ENCODE measurements at regions not wholly inside any gene's neighbourhood (a gene's known extent, or its start where the extent isn't known, plus 50 kb on each side); places are given as distances from the start of the nearest gene placed in this dataset.

DNA sequence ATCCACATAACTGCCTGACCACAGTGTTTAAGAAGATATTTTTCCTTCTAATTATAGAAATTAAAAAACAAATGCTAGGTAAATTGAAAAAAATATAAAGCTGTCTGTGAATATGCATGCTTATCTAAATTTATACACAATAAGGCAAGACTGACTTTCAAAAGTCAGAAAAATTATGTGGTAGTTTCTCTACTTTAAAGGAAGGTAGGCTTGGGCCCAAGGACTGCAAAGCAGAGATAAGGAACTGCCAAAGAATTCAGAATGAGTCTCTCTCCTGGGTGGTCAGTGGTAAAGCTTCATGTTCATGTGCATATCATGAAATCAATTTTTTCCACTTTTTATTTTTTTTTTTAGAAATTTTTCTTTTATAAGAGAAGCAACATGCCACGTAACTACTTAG lies 998.6 kb downstream of the REEP3 start:
- no peaks in the 10 kb centered on the region for H3K9me3 ChIP-seq (ENCODE audit: control insufficient read depth, low read length)
- no peaks in the 10 kb centered on the region for H3K36me3 ChIP-seq (ENCODE audit: control insufficient read depth in 1 of 2, insufficient read depth in 2 of 2, low read depth in 1 of 2, low read length in 2 of 2)
- no peaks in the 10 kb centered on the region for H3K4me1 ChIP-seq (ENCODE audit: control insufficient read depth, insufficient read depth, low read depth, low read length)
- H3K9ac ChIP-seq (ENCODE audit: low read length), result no peak overlapping the region
- no peak overlapping the region for H3K18ac ChIP-seq (ENCODE audit: low read depth in 1 of 2, low read length in 2 of 2)
- no peak overlapping the region for H3K14ac ChIP-seq (ENCODE audit: low read length in 2 of 2)
- DNase-seq, result no peak
- no peak overlapping the region for H2BK12ac ChIP-seq (ENCODE audit: low read length in 2 of 2)
- H3K27me3 ChIP-seq (ENCODE audit: control insufficient read depth in 1 of 2, insufficient read depth in 1 of 2, low read length in 2 of 2), result no peaks in the 10 kb centered on the region
- H2BK15ac ChIP-seq (ENCODE audit: low read depth, poor library complexity, severe bottlenecking), result no peak overlapping the region
- H4K91ac ChIP-seq (ENCODE audit: low read length), result no peak overlapping the region
- H3K4ac ChIP-seq (ENCODE audit: low read depth in 1 of 2, low read length in 2 of 2), result no peak overlapping the region
- no peak overlapping the region for H2BK5ac ChIP-seq (ENCODE audit: low read depth, low read length, poor library complexity, severe bottlenecking)
- WGBS, result no CpG with 5 or more reads among the region's 1 CpG
- H3K4me2 ChIP-seq (ENCODE audit: low read length, poor library complexity, severe bottlenecking), result no peak overlapping the region
- H2AK5ac ChIP-seq (ENCODE audit: low read length, severe bottlenecking), result no peak overlapping the region
- H2AFZ ChIP-seq (ENCODE audit: low read depth, low read length), result no peak overlapping the region
- H3K4me3 ChIP-seq (ENCODE audit: insufficient read depth in 1 of 2, low read depth in 1 of 2, low read length in 2 of 2), result no peak overlapping the region
- H3K23ac ChIP-seq (ENCODE audit: low read length in 2 of 2), result no peak overlapping the region
- H3K27ac ChIP-seq (ENCODE audit: low read length, poor library complexity, severe bottlenecking), result no peak overlapping the region
- no peak overlapping the region for H4K8ac ChIP-seq (ENCODE audit: low read length)
- no peak overlapping the region for H2BK120ac ChIP-seq (ENCODE audit: low read depth, low read length)
- no peaks in the 10 kb centered on the region for H3K79me1 ChIP-seq (replicated peaks; ENCODE audit: low read length, poor library complexity, severe bottlenecking)

DNA sequence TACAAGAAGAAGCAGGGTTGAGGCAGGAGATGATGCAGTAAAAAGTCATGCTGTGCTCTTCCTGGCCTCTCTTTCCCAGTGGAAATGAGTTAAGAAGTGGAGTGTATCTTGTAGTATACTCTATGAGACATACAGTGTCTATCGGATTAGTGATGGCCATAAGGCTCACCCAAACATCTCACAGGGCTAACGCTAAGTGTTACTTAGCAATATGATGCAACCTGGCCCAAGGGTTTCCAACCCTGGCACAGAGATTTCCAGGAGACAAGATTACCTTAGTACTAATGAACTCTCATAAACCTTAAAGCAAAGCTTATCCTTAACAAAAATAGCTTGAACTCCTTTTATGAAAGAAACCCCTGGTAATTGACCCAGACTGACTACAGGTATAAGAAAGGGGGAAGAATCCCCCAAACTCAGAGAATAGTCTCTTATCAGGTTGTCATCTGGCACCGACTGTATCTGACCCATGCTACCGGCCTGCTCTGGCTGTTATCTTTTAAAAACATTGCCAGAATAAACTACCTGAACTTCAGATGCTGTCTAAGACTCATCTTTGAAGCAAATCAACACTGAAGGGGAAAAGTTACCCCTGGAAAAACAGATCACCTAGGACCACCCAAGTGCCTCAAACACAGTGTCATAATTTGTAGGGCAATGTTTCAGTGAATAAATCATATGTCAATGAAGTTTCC lies 1002.0 kb downstream of the REEP3 start:
- Histone ChIP-seq H4K8ac (ENCODE audit: low read length) (no peak overlapping the region), H4K91ac (ENCODE audit: low read length) (no peak overlapping the region), H2BK15ac (ENCODE audit: low read depth, poor library complexity, severe bottlenecking) (no peak overlapping the region), H2AK5ac (ENCODE audit: low read length, severe bottlenecking) (no peak overlapping the region), H2BK12ac (ENCODE audit: low read length in 2 of 2) (no peak overlapping the region), H2BK5ac (ENCODE audit: low read depth, low read length, poor library complexity, severe bottlenecking) (no peak overlapping the region), H3K9me3 (ENCODE audit: control insufficient read depth, low read length) (no peaks in the 10 kb centered on the region), H2BK120ac (ENCODE audit: low read depth, low read length) (no peak overlapping the region), H3K9ac (ENCODE audit: low read length) (no peak overlapping the region), H3K79me1 (replicated peaks; ENCODE audit: low read length, poor library complexity, severe bottlenecking) (no peaks in the 10 kb centered on the region), H3K4ac (ENCODE audit: low read depth in 1 of 2, low read length in 2 of 2) (no peak overlapping the region), H3K27ac (ENCODE audit: low read length, poor library complexity, severe bottlenecking) (no peak overlapping the region), H3K4me3 (ENCODE audit: insufficient read depth in 1 of 2, low read depth in 1 of 2, low read length in 2 of 2) (no peak overlapping the region), H2AFZ (ENCODE audit: low read depth, low read length) (no peak overlapping the region), H3K4me2 (ENCODE audit: low read length, poor library complexity, severe bottlenecking) (no peak overlapping the region), H3K14ac (ENCODE audit: low read length in 2 of 2) (no peak overlapping the region), H3K23ac (ENCODE audit: low read length in 2 of 2) (no peak overlapping the region), H3K36me3 (ENCODE audit: control insufficient read depth in 1 of 2, insufficient read depth in 2 of 2, low read depth in 1 of 2, low read length in 2 of 2) (no peaks in the 10 kb centered on the region), H3K27me3 (ENCODE audit: control insufficient read depth in 1 of 2, insufficient read depth in 1 of 2, low read length in 2 of 2) (no peaks in the 10 kb centered on the region), H3K18ac (ENCODE audit: low read depth in 1 of 2, low read length in 2 of 2) (no peak overlapping the region), H3K4me1 (ENCODE audit: control insufficient read depth, insufficient read depth, low read depth, low read length) (no peaks in the 10 kb centered on the region)
- 78% methylated on average over 4 of the region's 4 CpGs for WGBS
- DNase-seq, result no peak

DNA sequence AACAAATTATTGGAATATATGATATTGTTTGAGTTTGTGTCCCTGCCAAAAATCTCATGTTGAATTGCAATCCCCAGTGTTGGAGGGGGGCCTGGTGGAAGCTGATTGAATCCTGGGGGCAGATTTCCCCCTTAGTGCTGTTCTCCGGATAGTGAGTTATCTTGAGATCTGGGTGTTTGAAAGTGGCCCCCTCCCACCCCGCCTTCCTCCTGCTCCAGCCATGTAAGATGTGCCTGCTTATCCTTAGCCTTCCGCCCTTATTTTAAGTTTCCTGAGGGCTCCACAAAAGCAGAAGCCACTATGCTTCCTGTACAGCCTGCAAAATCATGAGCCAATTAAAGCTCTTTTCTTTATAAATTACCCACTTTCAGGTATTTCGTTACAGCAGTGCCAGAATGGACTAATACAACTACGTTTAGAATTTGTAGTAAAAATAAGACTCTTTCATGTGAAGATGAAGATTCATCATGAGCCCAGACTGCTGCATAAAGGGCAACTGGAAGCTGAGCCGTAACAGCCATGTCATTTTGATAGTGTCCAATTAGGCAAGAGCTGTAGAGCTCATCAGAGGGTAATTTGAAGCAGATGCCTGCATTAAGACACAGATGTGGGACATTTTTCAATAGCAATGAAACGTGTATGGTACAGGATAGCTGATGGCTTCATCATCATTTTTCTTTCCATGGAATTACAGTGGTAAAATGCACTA lies 1007.2 kb downstream of the REEP3 start:
- H2AK5ac ChIP-seq (ENCODE audit: low read length, severe bottlenecking), result no peak overlapping the region
- no peak overlapping the region for H2BK12ac ChIP-seq (ENCODE audit: low read length in 2 of 2)
- no peak overlapping the region for H4K91ac ChIP-seq (ENCODE audit: low read length)
- no peak overlapping the region for H3K27ac ChIP-seq (ENCODE audit: low read length, poor library complexity, severe bottlenecking)
- no peak for DNase-seq
- H3K9ac ChIP-seq (ENCODE audit: low read length), result no peak overlapping the region
- no peaks in the 10 kb centered on the region for H3K27me3 ChIP-seq (ENCODE audit: control insufficient read depth in 1 of 2, insufficient read depth in 1 of 2, low read length in 2 of 2)
- no peaks in the 10 kb centered on the region for H3K79me1 ChIP-seq (replicated peaks; ENCODE audit: low read length, poor library complexity, severe bottlenecking)
- no peak overlapping the region for H3K14ac ChIP-seq (ENCODE audit: low read length in 2 of 2)
- no peak overlapping the region for H2BK15ac ChIP-seq (ENCODE audit: low read depth, poor library complexity, severe bottlenecking)
- no peaks in the 10 kb centered on the region for H3K9me3 ChIP-seq (ENCODE audit: control insufficient read depth, low read length)
- no peak overlapping the region for H3K4me3 ChIP-seq (ENCODE audit: insufficient read depth in 1 of 2, low read depth in 1 of 2, low read length in 2 of 2)
- no peak overlapping the region for H4K8ac ChIP-seq (ENCODE audit: low read length)
- no peak overlapping the region for H3K4ac ChIP-seq (ENCODE audit: low read depth in 1 of 2, low read length in 2 of 2)
- H2BK120ac ChIP-seq (ENCODE audit: low read depth, low read length), result no peak overlapping the region
- H3K36me3 ChIP-seq (ENCODE audit: control insufficient read depth in 1 of 2, insufficient read depth in 2 of 2, low read depth in 1 of 2, low read length in 2 of 2), result no peaks in the 10 kb centered on the region
- H3K4me1 ChIP-seq (ENCODE audit: control insufficient read depth, insufficient read depth, low read depth, low read length), result no peaks in the 10 kb centered on the region
- H3K18ac ChIP-seq (ENCODE audit: low read depth in 1 of 2, low read length in 2 of 2), result no peak overlapping the region
- H2BK5ac ChIP-seq (ENCODE audit: low read depth, low read length, poor library complexity, severe bottlenecking), result no peak overlapping the region
- H3K4me2 ChIP-seq (ENCODE audit: low read length, poor library complexity, severe bottlenecking), result no peak overlapping the region
- WGBS, result 87% methylated on average over 7 of the region's 7 CpGs
- H2AFZ ChIP-seq (ENCODE audit: low read depth, low read length), result no peak overlapping the region
- no peak overlapping the region for H3K23ac ChIP-seq (ENCODE audit: low read length in 2 of 2)

GRCh38 chr10:64529003-64529350 lies 1007.8 kb downstream of the REEP3 start:
- Histone ChIP-seq H2AK5ac (ENCODE audit: low read length, severe bottlenecking) (no peak overlapping the region), H3K27ac (ENCODE audit: low read length, poor library complexity, severe bottlenecking) (no peak overlapping the region), H3K14ac (ENCODE audit: low read length in 2 of 2) (no peak overlapping the region), H3K4me1 (ENCODE audit: control insufficient read depth, insufficient read depth, low read depth, low read length) (no peaks in the 10 kb centered on the region), H3K27me3 (ENCODE audit: control insufficient read depth in 1 of 2, insufficient read depth in 1 of 2, low read length in 2 of 2) (no peaks in the 10 kb centered on the region), H3K4me3 (ENCODE audit: insufficient read depth in 1 of 2, low read depth in 1 of 2, low read length in 2 of 2) (no peak overlapping the region), H4K91ac (ENCODE audit: low read length) (no peak overlapping the region), H3K9me3 (ENCODE audit: control insufficient read depth, low read length) (no peaks in the 10 kb centered on the region), H3K4ac (ENCODE audit: low read depth in 1 of 2, low read length in 2 of 2) (no peak overlapping the region), H3K9ac (ENCODE audit: low read length) (no peak overlapping the region), H3K36me3 (ENCODE audit: control insufficient read depth in 1 of 2, insufficient read depth in 2 of 2, low read depth in 1 of 2, low read length in 2 of 2) (no peaks in the 10 kb centered on the region), H2BK120ac (ENCODE audit: low read depth, low read length) (no peak overlapping the region), H4K8ac (ENCODE audit: low read length) (no peak overlapping the region), H3K4me2 (ENCODE audit: low read length, poor library complexity, severe bottlenecking) (no peak overlapping the region), H3K23ac (ENCODE audit: low read length in 2 of 2) (no peak overlapping the region), H3K79me1 (replicated peaks; ENCODE audit: low read length, poor library complexity, severe bottlenecking) (no peaks in the 10 kb centered on the region), H2BK15ac (ENCODE audit: low read depth, poor library complexity, severe bottlenecking) (no peak overlapping the region), H2AFZ (ENCODE audit: low read depth, low read length) (no peak overlapping the region), H3K18ac (ENCODE audit: low read depth in 1 of 2, low read length in 2 of 2) (no peak overlapping the region), H2BK5ac (ENCODE audit: low read depth, low read length, poor library complexity, severe bottlenecking) (no peak overlapping the region), H2BK12ac (ENCODE audit: low read length in 2 of 2) (no peak overlapping the region)
- WGBS, result no CpG with 5 or more reads among the region's 1 CpG
- no peak for DNase-seq

Data from mesenchymal stem cell (in vitro differentiated cells and primary cell).